Sigmoid colon (tissue), 3 donors: ENCODE measurements at regions not wholly inside any gene's neighbourhood (a gene's known extent, or its start where the extent isn't known, plus 50 kb on each side); places are given as distances from the start of the nearest gene placed in this dataset.

Experiments
- CTCF ChIP-seq, 4 experiments: fragments of 450-650 bp in 3 of 4; fragments of 200-600 bp in 1 of 4; IDR thresholded peaks; one replicate each; pipeline ENCODE4 v1.5.1; 2016 to 2019; ENCODE audit warnings: antibody characterized with exemption in 4 of 4, mild to moderate bottlenecking in 3 of 4, moderate library complexity in 2 of 4
- POLR2A ChIP-seq, 2 donors: fragments of 450-650 bp; IDR thresholded peaks; one replicate each; pipeline ENCODE4 v1.6.1; 2016; ENCODE audit warnings: antibody characterized with exemption in 2 of 2, mild to moderate bottlenecking in 2 of 2, moderate library complexity in 2 of 2

DNA sequence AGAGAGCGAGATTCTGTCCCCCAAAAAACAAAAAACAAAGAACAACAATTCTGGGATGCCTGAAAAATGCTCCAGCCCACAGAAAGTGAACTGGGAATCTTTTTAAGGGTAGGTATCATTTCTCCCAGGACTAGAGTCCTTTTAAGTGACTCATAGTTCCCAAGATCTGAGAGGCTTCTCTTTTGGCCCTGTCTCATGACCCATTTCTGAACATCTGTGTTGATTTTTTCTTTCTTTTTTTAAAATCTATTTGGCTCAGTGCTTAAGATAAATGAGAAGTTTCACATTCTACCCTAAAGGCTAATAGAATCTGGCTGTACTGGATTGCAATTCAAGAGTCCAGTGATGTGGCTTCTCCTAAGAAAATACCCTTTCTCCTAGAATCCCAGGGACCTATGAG, 217.6 kb upstream of the FOXQ1 start:
- TF ChIP-seq CTCF (IDR thresholded peaks at IDR 0.05) (no peak), POLR2A (IDR thresholded peaks at IDR 0.05) (no peak)
